Neural progenitor cell (in vitro differentiated cells): ENCODE measurements at regions not wholly inside any gene's neighbourhood (a gene's known extent, or its start where the extent isn't known, plus 50 kb on each side); places are given as distances from the start of the nearest gene placed in this dataset.

Experiments used
- EZH2 ChIP-seq: fragments of 200-600 bp; sonication (generic); IDR thresholded peaks from 2 replicates; pipeline ENCODE4 v1.6.1; 2017; ENCODE audit warnings: antibody characterized with exemption, mild to moderate bottlenecking, moderate library complexity
- EZH2phosphoT487 ChIP-seq: fragments of 200-600 bp; sonication (generic); IDR thresholded peaks from 2 replicates; pipeline ENCODE4 v1.6.1; 2017; ENCODE audit warnings: antibody characterized with exemption
- TF ChIP-seq, protein P1 (sequence below): fragments of 200-600 bp; sonication (generic); IDR thresholded peaks from 2 replicates; pipeline ENCODE4 v1.5.1; 2017; ENCODE audit warnings: antibody characterized with exemption, mild to moderate bottlenecking

GRCh38 chr12:114257687-114258086, 148.3 kb downstream of the TBX5 start:
- no peak for TF ChIP-seq EZH2
- TF ChIP-seq, protein P1, sequence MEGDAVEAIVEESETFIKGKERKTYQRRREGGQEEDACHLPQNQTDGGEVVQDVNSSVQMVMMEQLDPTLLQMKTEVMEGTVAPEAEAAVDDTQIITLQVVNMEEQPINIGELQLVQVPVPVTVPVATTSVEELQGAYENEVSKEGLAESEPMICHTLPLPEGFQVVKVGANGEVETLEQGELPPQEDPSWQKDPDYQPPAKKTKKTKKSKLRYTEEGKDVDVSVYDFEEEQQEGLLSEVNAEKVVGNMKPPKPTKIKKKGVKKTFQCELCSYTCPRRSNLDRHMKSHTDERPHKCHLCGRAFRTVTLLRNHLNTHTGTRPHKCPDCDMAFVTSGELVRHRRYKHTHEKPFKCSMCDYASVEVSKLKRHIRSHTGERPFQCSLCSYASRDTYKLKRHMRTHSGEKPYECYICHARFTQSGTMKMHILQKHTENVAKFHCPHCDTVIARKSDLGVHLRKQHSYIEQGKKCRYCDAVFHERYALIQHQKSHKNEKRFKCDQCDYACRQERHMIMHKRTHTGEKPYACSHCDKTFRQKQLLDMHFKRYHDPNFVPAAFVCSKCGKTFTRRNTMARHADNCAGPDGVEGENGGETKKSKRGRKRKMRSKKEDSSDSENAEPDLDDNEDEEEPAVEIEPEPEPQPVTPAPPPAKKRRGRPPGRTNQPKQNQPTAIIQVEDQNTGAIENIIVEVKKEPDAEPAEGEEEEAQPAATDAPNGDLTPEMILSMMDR = no peak
- no peak for TF ChIP-seq EZH2phosphoT487
